SK-N-SH treated with all-trans-retinoic acid at 6 μM for 48 hours (cell line): ENCODE measurements at regions not wholly inside any gene's neighbourhood (a gene's known extent, or its start where the extent isn't known, plus 50 kb on each side); places are given as distances from the start of the nearest gene placed in this dataset.

ENCODE experiments used
- ATAC-seq: fragments of 200-7000 bp; cut with Tn5 transposase; 3 replicates; pipeline ENCODE4 v1.9.1; 2020; ENCODE audit warnings: mild to moderate bottlenecking, moderate library complexity
- ARNTL ChIP-seq: fragments of 450-650 bp; formaldehyde crosslinking; IDR thresholded peaks from 2 replicates; pipeline ENCODE4 v1.5.0; 2020; ENCODE audit warnings: low read depth, mild to moderate bottlenecking, moderate library complexity, borderline replicate concordance
- BACH2 ChIP-seq: fragments of 250-450 bp; sonication (Bioruptor Pico); IDR thresholded peaks from 2 replicates; pipeline ENCODE4 v1.9.0; 2021; ENCODE audit warnings: mild to moderate bottlenecking, borderline replicate concordance
- CSDC2 ChIP-seq: fragments of 250-450 bp; sonication (Bioruptor Pico); IDR thresholded peaks from 2 replicates; pipeline ENCODE4 v1.5.0; 2020; ENCODE audit warnings: mild to moderate bottlenecking, moderate library complexity
- ESRRG ChIP-seq: fragments of 250-450 bp; sonication (Bioruptor Pico); IDR thresholded peaks from 2 replicates; pipeline ENCODE4 v1.6.1; 2021; ENCODE audit warnings: mild to moderate bottlenecking
- GLIS3 ChIP-seq: fragments of 250-450 bp; sonication (Bioruptor Pico); IDR thresholded peaks from 2 replicates; pipeline ENCODE4 v1.5.0; 2020; ENCODE audit warnings: mild to moderate bottlenecking, moderate library complexity
- ISL1 ChIP-seq: fragments of 250-450 bp; sonication (Bioruptor Pico); IDR thresholded peaks from 2 replicates; pipeline ENCODE4 v2.1.2; 2022; ENCODE audit warnings: mild to moderate bottlenecking, moderate library complexity
- OSR1 ChIP-seq: fragments of 250-450 bp; sonication (Bioruptor Pico); IDR thresholded peaks from 2 replicates; pipeline ENCODE4 v1.8.0; 2022; ENCODE audit warnings: moderate library complexity, mild to moderate bottlenecking, inconsistent platforms
- PPARA ChIP-seq: fragments of 250-450 bp; sonication (Bioruptor Pico); IDR thresholded peaks from 2 replicates; pipeline ENCODE4 v1.5.0; 2020; ENCODE audit warnings: mild to moderate bottlenecking, borderline replicate concordance
- SNAI2 ChIP-seq: fragments of 250-450 bp; sonication (Bioruptor Pico); IDR thresholded peaks from 2 replicates; pipeline ENCODE4 v1.5.0; 2020; ENCODE audit warnings: mild to moderate bottlenecking, moderate library complexity
- TCF4 ChIP-seq: fragments of 250-450 bp; sonication (Bioruptor Pico); IDR thresholded peaks from 2 replicates; pipeline ENCODE4 v1.8.0; 2021; ENCODE audit warnings: mild to moderate bottlenecking, moderate library complexity, borderline replicate concordance
- TOX ChIP-seq: fragments of 250-450 bp; sonication (Bioruptor Pico); IDR thresholded peaks from 2 replicates; pipeline ENCODE4 v1.8.0; 2021; ENCODE audit warnings: mild to moderate bottlenecking, moderate library complexity, borderline replicate concordance
- ZC3H10 ChIP-seq: fragments of 250-450 bp; sonication (Bioruptor Pico); IDR thresholded peaks from 2 replicates; pipeline ENCODE4 v1.5.1; 2021; ENCODE audit warnings: mild to moderate bottlenecking, moderate library complexity
- ZFP30 ChIP-seq: fragments of 450-650 bp; formaldehyde crosslinking; IDR thresholded peaks from 2 replicates; pipeline ENCODE4 v1.5.0; 2022; ENCODE audit warnings: mild to moderate bottlenecking, moderate library complexity
- ZNF565 ChIP-seq: fragments of 450-650 bp; formaldehyde crosslinking; conservative IDR thresholded peaks from 2 replicates; pipeline ENCODE4 v1.5.0; 2020; ENCODE audit warnings: low read depth, mild to moderate bottlenecking, moderate library complexity
- ZNF70 ChIP-seq: fragments of 450-650 bp; formaldehyde crosslinking; IDR thresholded peaks from 2 replicates; pipeline ENCODE4 v1.5.0; 2020; ENCODE audit warnings: mild to moderate bottlenecking, moderate library complexity
- ZNF8 ChIP-seq: fragments of 450-650 bp; formaldehyde crosslinking; IDR thresholded peaks from 2 replicates; pipeline ENCODE4 v1.5.0; 2020; ENCODE audit warnings: mild to moderate bottlenecking, moderate library complexity
- TF ChIP-seq, protein P1 (sequence below): fragments of 250-450 bp; sonication (Bioruptor Pico); IDR thresholded peaks from 2 replicates; pipeline ENCODE4 v1.8.0; 2020; ENCODE audit warnings: mild to moderate bottlenecking, moderate library complexity, borderline replicate concordance
- TF ChIP-seq, protein P2 (sequence below): fragments of 250-450 bp; sonication (Bioruptor Pico); IDR thresholded peaks from 2 replicates; pipeline ENCODE4 v1.8.0; 2021; ENCODE audit warnings: low read depth, mild to moderate bottlenecking, moderate library complexity, borderline replicate concordance
- TF ChIP-seq, protein P3 (sequence below): fragments of 250-450 bp; sonication (Bioruptor Pico); IDR thresholded peaks from 2 replicates; pipeline ENCODE4 v1.5.1; 2021; ENCODE audit warnings: mild to moderate bottlenecking, moderate library complexity
- TF ChIP-seq, protein P4 (sequence below): fragments of 250-450 bp; sonication (Bioruptor Pico); IDR thresholded peaks from 2 replicates; pipeline ENCODE4 v1.5.1; 2020; ENCODE audit warnings: low read depth, mild to moderate bottlenecking, moderate library complexity
- TF ChIP-seq, protein P5 (sequence below): fragments of 250-450 bp; sonication (Bioruptor Pico); IDR thresholded peaks from 2 replicates; pipeline ENCODE4 v1.5.0; 2020; ENCODE audit warnings: mild to moderate bottlenecking, moderate library complexity

DNA sequence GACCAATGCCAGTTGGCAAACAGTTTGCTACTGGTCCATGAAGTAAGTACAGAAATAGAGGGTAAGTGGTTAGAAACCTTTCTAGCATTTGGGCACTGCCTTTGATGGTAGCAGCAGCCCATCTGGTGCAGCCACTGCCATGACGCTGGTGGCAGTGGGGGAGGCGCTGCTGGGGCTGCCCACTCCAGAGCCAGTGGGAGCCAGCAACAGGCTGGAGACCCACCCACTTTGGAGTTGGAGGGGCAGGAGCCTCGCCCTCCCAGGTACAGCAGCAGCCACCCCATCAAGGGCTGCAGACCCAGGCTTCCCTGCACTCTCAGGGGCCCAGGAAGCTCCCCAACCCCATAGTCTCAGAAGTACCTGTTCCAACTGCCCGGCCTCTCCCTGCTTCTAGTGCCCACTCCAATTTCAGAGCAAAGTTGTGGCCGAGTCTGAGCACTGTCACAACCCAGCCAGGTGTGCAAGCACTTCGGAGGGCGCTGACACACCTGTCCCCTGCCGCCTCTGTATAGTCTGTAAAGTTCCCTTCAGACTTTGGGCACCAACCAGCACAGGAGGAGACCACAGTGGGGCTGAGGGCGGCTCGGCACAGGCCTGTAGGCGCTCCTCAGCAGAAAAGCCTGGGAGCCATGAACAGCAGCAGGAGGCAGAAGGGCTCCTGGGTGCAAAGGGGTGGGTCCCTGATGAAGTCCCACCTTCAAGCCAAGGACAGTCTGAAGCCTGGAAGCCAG, 125.6 kb upstream of the CCDC150 start:
- TF ChIP-seq ARNTL (CRISPR knock-in tag) (no peak), CSDC2 (CRISPR knock-in tag) (no peak)
- TF ChIP-seq, all 23 proteins: peak for 0
- ATAC-seq, result no peak

DNA sequence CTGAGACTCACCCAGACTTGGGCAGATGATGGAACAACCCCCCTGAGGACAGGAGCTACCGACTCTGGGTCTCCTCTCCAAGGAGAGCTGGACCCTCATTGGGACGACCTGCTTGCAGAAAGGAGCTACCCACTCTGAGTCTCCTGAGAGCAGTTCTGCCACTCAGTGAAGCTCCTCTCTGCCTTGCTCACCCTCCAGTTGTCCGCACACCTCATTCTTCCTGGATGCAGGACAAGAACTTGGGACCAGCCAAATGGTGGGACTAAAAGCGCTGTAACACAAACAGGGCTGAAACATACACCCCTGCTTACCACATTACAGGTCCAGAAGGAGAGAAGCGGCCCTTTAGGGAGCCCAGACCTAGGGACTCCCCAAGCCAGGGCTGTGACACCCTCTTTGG, 124.9 kb upstream of the CCDC150 start:
- TF ChIP-seq ARNTL (CRISPR knock-in tag) (no peak), TOX (CRISPR knock-in tag) (no peak), ESRRG (CRISPR knock-in tag) (no peak), PPARA (CRISPR knock-in tag) (no peak), ZNF8 (no peak), ZNF565 (CRISPR knock-in tag) (no peak), ZNF70 (CRISPR knock-in tag) (no peak), BACH2 (no peak), ISL1 (CRISPR knock-in tag) (no peak)
- TF ChIP-seq, protein P1, sequence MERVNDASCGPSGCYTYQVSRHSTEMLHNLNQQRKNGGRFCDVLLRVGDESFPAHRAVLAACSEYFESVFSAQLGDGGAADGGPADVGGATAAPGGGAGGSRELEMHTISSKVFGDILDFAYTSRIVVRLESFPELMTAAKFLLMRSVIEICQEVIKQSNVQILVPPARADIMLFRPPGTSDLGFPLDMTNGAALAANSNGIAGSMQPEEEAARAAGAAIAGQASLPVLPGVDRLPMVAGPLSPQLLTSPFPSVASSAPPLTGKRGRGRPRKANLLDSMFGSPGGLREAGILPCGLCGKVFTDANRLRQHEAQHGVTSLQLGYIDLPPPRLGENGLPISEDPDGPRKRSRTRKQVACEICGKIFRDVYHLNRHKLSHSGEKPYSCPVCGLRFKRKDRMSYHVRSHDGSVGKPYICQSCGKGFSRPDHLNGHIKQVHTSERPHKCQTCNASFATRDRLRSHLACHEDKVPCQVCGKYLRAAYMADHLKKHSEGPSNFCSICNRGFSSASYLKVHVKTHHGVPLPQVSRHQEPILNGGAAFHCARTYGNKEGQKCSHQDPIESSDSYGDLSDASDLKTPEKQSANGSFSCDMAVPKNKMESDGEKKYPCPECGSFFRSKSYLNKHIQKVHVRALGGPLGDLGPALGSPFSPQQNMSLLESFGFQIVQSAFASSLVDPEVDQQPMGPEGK, result no peak
- TF ChIP-seq, protein P2, sequence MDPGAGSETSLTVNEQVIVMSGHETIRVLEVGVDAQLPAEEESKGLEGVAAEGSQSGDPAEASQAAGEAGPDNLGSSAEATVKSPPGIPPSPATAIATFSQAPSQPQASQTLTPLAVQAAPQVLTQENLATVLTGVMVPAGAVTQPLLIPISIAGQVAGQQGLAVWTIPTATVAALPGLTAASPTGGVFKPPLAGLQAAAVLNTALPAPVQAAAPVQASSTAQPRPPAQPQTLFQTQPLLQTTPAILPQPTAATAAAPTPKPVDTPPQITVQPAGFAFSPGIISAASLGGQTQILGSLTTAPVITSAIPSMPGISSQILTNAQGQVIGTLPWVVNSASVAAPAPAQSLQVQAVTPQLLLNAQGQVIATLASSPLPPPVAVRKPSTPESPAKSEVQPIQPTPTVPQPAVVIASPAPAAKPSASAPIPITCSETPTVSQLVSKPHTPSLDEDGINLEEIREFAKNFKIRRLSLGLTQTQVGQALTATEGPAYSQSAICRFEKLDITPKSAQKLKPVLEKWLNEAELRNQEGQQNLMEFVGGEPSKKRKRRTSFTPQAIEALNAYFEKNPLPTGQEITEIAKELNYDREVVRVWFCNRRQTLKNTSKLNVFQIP, result no peak
- TF ChIP-seq, protein P3, sequence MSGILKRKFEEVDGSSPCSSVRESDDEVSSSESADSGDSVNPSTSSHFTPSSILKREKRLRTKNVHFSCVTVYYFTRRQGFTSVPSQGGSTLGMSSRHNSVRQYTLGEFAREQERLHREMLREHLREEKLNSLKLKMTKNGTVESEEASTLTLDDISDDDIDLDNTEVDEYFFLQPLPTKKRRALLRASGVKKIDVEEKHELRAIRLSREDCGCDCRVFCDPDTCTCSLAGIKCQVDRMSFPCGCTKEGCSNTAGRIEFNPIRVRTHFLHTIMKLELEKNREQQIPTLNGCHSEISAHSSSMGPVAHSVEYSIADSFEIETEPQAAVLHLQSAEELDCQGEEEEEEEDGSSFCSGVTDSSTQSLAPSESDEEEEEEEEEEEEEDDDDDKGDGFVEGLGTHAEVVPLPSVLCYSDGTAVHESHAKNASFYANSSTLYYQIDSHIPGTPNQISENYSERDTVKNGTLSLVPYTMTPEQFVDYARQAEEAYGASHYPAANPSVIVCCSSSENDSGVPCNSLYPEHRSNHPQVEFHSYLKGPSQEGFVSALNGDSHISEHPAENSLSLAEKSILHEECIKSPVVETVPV (CRISPR knock-in tag), result no peak
- TF ChIP-seq, protein P4, sequence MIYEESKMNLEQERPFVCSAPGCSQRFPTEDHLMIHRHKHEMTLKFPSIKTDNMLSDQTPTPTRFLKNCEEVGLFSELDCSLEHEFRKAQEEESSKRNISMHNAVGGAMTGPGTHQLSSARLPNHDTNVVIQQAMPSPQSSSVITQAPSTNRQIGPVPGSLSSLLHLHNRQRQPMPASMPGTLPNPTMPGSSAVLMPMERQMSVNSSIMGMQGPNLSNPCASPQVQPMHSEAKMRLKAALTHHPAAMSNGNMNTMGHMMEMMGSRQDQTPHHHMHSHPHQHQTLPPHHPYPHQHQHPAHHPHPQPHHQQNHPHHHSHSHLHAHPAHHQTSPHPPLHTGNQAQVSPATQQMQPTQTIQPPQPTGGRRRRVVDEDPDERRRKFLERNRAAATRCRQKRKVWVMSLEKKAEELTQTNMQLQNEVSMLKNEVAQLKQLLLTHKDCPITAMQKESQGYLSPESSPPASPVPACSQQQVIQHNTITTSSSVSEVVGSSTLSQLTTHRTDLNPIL (CRISPR knock-in tag), result no peak
- TF ChIP-seq, protein P5, sequence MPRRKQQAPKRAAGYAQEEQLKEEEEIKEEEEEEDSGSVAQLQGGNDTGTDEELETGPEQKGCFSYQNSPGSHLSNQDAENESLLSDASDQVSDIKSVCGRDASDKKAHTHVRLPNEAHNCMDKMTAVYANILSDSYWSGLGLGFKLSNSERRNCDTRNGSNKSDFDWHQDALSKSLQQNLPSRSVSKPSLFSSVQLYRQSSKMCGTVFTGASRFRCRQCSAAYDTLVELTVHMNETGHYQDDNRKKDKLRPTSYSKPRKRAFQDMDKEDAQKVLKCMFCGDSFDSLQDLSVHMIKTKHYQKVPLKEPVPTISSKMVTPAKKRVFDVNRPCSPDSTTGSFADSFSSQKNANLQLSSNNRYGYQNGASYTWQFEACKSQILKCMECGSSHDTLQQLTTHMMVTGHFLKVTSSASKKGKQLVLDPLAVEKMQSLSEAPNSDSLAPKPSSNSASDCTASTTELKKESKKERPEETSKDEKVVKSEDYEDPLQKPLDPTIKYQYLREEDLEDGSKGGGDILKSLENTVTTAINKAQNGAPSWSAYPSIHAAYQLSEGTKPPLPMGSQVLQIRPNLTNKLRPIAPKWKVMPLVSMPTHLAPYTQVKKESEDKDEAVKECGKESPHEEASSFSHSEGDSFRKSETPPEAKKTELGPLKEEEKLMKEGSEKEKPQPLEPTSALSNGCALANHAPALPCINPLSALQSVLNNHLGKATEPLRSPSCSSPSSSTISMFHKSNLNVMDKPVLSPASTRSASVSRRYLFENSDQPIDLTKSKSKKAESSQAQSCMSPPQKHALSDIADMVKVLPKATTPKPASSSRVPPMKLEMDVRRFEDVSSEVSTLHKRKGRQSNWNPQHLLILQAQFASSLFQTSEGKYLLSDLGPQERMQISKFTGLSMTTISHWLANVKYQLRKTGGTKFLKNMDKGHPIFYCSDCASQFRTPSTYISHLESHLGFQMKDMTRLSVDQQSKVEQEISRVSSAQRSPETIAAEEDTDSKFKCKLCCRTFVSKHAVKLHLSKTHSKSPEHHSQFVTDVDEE, result no peak
- no peak for ATAC-seq

DNA sequence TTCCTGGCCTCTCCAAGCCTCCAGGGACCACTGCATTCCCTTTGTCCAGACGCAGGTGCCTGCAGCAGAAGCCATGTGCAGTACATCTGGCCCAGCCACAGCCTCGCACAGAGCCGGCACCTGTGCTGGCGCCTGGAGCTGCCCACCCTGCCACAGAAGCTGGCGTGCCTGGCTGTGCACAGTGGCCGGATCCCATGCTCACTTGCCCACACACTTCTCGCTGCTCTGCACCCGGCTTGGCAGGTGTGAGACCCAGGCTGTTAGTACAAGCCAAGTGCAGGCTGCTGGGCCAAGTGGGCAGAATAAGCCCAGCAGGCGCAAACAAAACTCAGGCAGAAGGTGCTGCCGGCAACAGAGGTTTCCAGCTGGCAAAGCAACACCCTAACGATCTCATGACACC, 124.5 kb upstream of the CCDC150 start:
- ATAC-seq, result no peak
- TF ChIP-seq, protein P3 (CRISPR knock-in tag), result no peak
- no peak for TF ChIP-seq CSDC2 (CRISPR knock-in tag)
- no peak for TF ChIP-seq TCF4 (CRISPR knock-in tag)
- TF ChIP-seq ZNF70 (CRISPR knock-in tag), result no peak
- no peak for TF ChIP-seq BACH2
- TF ChIP-seq ZC3H10 (CRISPR knock-in tag), result no peak
- no peak for TF ChIP-seq OSR1 (CRISPR knock-in tag)
- TF ChIP-seq, protein P1, result no peak
- TF ChIP-seq PPARA (CRISPR knock-in tag), result no peak
- no peak for TF ChIP-seq GLIS3 (CRISPR knock-in tag)
- TF ChIP-seq TOX (CRISPR knock-in tag), result no peak
- TF ChIP-seq, protein P2, result no peak
- no peak for TF ChIP-seq ISL1 (CRISPR knock-in tag)
- no peak for TF ChIP-seq ZNF565 (CRISPR knock-in tag)
- no peak for TF ChIP-seq ZFP30 (CRISPR knock-in tag)
- no peak for TF ChIP-seq ZNF8
- TF ChIP-seq SNAI2, result no peak
- no peak for TF ChIP-seq ARNTL (CRISPR knock-in tag)
- TF ChIP-seq, all 23 proteins: peak for 0
